ENCODE measurements at regions not wholly inside any gene's neighbourhood (a gene's known extent, or its start where the extent isn't known, plus 50 kb on each side); places are given as distances from the start of the nearest gene placed in this dataset.

DNA sequence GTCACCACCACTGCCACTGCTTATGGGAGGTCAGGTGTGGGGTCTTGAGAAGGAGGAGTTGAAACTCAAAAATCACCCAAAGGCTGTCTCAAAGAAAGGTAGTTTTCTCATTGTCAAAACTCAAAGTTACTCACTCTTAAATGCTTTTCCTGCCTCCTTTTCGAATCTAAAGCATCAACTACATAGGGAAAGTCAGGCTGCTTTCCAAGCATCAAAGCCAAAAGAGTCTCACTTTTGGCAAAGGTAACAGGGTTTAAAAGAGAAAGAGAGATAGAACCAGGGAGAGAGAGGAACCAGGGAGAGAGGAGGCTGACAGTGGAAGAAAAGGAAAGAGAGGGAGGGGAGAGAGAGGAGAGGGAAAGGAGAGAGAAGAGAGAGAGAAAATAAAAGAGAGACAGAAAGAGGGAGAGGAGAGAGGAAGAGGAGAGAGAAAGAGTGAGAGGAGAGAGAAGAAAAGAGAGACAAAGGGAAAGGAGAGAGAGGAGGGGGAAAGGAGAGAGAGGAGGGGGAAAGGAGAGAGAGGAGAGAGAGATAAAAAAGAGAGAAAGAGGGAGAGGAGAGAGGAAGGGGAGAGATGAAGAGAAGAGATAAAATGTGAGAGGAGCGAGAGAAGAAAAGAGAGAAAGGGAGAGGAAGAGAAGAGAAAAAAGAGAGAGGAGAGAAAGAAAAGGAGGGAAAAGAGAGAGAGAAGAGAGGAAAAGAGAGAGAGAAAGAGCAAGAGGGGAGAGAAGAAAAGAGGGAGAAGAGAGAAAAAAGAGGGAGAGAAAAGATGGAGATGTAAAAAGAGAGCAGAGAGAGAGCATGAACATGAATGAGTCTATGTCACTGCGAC is 262.0 kb upstream of the TSHZ3 start:
- DNase-seq, result no peak

DNA sequence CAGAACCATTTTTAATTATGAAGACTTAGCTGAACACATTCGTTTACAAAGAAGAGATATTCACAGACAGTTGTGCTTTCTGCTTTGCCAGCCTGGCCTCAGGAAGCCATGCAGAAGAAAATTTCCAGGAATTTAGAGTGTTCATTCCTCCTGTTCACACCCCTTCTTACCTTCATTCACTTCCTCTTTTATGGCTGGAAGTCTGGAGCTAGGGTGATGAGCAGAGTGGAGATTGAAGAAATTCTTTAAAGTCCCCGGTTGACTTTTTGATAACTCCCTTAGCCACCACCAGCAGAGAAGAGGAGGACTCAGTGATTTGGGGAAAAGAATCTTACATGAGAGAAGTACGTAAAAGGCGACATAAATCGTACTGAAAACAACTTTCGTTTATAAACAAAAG is 263.6 kb upstream of the TSHZ3 start:
- DNase-seq, result no peak

DNA sequence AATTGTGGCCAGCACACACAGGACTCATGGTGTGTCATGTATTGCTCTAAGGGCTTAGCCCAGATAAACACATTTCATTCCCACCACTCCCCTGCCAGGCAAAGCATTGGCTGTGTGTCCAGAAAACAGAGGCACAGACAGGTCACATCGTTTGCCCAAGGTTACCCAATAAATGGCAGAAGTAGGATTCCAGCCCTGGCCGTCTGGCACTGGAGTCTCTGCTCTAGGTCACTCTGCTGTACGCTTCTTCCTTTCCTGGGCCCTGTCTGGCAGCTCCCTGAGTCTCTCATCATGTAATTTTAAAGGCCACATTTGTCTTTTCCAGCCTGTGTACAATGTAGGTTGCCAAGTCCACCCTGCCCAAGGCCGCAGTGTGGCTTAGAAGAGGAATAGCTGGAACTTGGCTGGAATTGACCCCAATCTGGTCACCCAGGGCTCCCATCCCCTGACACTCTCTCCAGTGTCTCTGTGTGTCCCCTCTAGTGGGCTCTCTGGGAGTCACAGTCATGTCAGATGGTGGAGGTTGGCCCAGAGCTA is 264.5 kb upstream of the TSHZ3 start:
- DNase-seq, result no peak

DNA sequence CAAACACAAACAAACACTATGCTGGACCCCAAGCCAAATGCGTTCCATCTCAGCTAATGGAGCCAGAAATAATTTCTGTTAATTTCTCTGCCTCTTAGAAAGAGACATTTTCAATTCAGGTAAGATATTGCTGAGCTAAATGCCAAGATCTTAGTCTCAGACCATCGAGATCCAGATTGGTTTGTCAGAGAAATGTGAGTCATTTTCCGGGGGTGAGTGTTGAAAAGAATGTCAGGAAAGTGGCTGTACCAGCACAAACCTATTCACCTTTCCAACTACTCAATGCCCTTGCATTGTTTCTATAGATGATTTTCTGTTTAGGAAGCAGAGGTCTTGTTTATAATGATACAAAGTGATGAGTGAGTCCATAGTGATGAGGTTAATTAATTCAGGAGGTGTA is 266.8 kb upstream of the TSHZ3 start:
- no peak for DNase-seq

DNA sequence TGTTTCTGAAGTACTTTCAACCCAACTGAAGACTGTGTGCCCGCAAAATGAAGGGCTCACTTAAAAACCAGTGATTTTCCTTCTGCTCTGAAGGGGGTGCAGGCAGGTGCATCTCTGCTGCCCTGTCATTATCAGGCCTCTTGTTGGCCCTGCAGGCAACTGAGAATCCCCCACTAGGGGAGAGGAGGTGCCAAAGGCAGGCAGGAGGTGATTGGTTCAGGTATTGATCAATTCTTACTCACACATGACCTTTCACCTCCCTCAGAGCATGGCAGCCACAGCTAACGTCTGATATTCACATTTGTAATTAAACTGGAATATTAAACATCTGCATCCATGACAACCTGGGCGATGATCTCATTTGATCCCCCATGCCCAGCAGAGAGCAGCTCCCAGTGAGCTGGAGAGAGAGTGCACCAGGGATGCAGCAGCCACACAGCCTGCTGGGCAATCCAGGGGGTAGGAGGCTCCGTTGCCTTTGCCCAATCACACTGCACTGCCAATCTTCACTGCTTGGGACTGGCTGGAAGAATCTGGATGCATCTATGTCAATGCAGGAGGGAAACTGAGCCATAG is 267.9 kb upstream of the TSHZ3 start:
- no peak for DNase-seq

DNA sequence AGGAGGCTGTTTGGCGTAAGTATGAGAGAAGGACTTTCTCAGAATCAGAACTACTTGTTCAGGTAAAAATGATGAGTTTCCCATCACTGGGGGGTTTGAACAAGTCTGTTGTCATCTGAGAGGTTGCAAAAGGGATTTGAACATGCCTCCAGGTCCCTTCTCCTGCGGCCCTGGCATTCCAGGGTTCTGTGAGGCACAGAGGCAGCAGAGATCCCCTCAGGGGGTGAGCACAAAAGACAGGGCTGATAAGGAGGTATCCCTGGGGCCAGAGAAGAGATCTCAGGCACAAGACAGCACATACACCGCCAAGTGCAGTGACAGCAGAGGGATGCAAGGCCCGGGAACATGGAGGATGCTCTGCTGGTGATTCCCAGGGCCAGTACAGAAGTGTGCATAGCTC is 275.8 kb upstream of the TSHZ3 start:
- DNase-seq, result no peak

DNA sequence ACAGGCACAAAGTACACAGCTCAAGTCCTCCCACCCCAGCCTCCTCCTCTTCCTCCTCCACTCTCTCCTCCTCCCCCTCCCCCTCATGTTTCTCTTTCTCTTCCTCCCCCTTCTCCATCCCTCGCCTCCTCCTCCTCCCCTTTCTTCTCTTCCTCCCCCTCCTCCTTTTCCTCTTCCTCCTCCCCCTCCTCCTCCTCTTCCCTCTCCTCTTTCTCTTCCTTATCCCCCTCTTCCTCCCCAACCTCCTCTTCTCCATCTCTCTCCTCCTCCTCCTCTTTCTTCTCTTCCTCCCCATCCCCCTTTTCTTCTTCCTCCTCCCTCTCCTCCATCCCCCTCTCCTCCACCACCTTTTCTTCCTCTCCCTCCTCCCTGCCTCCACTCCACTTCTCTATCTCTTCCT is 276.3 kb upstream of the TSHZ3 start:
- DNase-seq, result no peak

DNA sequence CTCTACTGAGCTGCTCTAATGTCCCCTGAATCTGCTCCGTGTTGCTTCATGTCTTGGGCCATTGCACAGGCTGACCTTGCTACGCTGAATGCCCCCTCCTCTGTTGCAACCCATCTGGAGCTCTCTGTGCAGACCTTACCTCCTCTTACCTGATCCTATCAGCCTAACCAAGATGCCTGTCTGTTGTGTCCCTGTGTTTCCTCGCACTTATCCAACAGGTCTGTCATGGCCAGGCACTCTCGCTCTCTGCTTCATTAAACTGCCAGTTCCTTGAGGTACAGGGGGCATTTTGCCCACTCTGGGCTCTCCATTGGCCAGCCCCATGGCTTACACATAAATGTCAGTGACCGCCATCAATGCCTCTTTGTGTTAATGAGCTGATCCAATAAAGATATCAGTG is 277.7 kb upstream of the TSHZ3 start:
- DNase-seq, result no peak

DNA sequence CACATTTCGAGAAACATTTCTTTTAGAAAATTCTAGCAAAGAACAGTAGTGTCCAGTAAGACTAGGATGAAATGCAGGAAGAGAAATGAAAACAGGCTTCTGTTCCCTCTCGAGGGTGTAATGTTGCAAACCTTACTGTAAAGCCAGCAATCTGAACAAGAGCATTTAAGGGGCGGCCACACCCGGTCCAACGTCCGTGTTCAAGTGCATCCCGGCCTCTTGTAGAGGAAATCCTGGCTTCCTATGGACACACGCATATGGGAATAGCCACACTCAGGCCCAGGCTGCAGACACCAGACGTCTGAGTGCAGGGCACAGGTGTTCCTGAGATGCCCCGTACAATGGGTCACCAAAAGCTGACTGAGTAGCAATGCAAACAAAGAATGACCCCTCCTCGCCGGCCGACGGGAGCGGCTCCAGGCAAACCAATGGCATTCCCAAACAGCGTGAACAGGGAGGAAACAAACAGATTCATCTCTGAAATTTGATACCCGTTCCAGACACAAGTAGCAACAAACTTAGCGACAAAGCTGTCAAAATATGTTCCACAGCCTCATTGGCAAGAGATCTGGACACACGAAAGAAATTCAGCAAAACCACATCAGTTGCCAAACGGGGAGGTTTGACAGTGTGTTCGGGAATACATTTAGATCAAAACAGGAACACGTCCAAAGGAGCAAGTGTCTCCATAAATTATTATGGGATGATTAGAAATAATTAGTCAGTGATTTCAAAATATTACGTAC is 278.6 kb upstream of the TSHZ3 start:
- no peak for DNase-seq

DNA sequence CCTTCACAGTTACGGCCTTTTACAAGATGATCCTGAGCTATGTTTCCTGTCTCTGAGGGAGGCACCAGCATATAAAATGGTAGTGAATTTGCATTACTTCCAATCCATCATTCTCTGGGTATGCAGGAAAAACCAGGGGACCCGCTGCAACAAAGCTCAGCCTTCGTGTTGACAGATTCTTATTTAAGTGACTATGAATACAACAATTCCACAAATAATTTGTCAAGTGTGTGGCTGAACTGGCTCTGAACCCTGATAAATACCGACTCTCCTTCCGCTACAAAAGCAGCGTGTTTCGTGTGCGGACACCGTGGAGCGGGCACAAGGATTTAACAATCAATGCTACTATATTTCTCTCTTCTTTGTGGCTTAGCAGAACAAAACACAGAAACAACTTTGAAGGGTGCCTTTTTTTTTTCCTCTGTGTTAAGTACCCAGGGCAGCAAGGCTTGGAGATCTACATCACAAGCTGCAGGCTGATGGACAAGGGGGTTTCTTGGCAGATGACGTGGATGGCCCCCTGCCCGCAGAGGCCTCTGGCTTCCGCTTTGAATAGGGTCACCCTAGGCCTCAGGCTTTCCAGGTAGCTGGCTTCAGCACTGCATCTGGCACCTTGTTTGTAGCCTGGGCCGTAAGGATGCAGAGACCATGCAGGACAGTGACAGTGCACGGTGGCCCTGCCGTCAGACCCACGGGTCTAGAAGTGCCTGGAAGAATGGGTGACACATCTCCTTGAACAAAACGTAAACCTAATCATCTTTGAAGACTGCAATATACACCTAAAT is 280.5 kb upstream of the TSHZ3 start:
- DNase-seq, result no peak

DNA sequence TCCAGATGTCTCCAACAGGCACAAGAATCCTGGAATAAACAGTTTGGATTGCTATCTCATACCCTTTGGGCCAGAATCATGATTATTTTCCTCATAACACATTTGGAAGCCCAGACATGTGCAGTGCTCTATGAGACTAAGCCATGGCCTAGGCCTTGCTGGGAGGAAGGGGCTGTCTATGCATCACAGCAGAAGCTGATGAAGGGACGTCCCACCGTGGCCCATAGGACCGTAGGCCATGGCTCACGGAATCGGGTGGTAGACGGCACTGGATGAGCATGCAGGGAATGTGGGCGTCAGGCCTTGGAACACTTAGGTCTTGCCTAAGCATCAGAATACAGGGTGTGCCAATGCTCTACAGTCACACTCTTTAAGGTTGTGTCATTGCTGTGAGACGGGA is 283.8 kb upstream of the TSHZ3 start:
- no peak for DNase-seq

DNA sequence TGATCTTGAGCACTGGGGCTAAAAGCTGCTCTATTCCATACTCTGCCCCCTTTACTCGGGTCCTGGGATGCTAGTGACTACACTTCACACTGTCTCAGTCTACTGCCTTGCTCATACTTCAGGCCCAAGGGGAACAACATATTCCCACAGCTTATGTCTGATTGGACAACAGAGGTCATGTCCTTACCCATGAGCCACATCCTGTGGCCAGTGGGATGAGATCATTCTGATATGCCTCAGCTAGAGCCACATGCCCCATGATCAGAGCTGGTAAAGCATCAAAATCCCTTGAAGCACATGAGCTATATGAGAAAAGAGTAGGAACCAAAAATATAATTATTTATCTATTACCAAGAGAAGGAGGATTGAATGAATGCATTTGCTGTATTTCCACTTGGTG is 290.1 kb upstream of the TSHZ3 start:
- DNase-seq, result no peak

DNA sequence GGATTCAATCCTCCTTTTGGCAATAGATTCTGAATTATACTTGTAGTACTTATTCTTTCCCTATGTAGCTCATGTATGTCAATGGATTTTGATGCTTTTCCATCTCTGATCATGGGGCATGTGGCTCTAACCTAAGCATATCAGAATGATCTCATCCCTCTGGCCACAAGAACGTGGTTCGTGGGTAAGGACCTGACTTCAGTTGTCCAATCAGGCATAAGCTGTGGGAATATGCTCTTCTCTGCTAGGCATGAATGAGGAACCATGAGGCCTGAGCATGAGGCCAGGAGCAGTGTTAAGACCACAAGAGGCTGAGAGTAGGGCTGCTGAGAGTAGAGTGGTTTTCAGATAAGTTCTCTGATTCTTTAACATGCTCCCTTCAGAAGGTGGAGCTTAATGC is 292.4 kb upstream of the TSHZ3 start:
- DNase-seq, result no peak

DNA sequence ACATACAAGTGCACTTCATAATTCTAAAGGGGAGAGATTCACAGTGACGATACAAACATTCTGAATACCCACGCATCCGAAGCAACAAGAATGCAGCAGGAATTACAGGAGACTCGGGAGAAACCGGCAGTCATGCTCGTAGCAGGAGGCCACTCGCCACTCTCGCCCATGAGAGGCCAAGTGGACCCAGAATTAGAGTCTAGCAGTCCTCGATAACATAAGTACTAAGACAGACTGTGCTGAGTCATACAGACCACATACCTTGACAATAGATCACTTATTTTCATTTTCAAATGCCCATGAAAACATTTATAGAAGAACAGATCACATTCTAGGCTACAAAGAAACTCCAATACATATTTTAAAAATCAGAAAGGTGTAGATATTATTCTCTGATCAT is 299.1 kb upstream of the TSHZ3 start:
- no peak for DNase-seq

DNA sequence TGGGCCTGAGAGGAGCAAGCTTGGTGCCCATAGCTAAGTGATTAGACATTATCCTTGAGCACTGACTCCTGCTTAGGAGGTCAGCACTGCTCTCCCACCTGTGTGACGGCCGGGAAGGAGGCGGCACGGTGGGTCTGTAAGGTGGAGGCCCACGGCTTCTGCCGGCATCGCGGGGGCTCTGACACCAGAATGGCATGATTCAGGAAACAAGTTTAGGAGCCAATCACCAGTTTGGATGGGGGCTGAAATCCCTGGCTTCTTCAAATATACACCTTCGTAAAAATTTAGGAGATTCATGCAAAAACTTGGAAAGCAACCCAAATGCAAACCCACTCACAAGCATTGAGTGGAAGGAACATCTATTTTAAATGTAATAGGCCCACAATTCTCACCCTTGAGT is 307.3 kb upstream of the TSHZ3 start:
- DNase-seq, result no peak

DNA sequence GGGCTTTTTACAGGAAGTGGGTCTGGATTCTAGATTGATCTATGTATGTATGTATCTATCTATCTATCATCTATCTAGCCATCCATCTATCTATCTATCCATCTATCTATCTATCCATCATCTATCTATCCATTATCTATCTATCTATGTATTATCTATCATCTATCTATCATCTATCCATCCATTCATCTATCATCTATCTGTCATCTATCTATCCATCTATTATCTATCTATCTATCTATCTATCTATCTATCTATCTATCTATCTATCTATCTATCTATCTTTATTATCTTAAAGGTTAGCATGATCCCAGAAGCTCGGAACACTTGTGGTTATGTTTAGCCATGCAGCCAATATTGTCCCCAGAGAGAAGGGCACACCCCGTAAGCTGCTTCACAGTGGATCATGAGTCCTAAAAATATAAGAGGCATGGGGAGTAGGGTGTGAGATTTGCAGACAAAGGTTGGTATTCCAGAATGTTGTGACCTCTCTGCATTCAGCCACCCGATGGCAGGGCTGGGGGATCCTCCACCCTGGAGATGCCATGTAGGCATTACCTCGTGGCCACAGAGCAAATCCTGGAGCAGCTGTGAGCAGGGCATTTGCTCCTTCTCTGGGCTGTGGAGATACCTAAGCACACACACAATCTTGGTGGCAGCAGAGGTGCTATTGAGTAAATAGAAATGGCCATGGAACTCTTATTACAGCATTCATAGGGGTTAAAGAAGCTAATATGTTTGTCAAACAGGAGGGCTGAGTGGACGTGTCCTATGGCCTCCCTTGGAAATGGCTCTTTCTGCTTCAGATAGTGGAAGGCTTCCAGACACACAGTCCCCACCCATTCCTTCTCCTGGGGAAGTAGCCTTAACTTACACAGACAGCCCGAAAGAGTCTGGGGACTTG is 310.0 kb upstream of the TSHZ3 start:
- no peak for DNase-seq

DNA sequence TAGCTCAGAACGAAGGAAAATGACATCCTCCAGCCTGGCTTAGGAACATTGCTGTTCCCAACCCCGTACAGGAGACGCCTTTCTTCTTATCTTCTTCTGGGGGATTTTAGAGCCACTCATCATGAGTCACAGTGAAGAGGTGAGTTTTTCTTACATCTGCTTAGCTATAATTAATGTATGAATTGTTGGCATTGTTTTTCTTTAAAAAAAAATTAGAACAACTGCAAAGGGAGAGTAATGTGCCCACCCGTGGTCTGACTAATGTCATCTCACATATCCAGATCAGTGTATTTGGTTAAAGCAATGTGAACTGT is 310.6 kb upstream of the TSHZ3 start:
- no peak for DNase-seq

DNA sequence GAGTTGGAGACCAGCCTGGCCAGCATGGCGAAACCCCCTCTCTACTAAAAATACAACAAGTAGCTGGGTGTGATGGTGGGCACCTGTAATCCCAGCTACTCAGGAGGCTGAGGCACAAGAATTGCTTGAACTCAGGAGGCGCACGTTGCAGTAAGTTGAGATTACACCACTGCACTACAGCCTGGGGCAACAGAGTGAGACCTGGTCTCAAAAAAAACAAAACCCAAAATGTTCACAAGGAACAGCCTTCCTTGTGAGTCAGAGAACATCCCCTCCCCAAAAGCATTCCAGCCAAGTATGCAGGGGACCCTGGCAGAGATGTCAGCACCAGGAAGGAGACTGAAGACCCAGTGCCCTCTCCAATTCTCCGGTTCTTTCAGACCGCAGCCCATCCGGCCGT is 314.9 kb upstream of the TSHZ3 start:
- DNase-seq, result no peak

DNA sequence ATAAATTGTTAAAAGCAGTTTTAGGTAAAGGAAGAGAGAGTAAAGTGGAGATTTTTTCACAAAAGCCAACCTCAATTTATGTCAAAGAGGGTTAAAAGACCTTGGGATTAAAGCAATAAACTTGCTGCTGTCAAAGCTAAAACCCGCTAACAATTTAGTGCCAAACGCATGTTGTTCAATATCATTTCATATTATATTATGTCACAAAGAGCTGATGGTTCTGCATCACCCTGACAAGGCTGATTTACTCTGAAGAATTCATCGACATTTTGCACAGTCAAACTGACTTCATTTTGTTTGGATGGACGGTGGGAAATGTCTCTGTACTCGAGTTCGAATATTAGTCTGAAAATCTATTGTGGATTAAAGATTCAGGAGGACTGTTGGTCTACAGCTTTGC is 315.8 kb upstream of the TSHZ3 start:
- DNase-seq, result no peak

DNA sequence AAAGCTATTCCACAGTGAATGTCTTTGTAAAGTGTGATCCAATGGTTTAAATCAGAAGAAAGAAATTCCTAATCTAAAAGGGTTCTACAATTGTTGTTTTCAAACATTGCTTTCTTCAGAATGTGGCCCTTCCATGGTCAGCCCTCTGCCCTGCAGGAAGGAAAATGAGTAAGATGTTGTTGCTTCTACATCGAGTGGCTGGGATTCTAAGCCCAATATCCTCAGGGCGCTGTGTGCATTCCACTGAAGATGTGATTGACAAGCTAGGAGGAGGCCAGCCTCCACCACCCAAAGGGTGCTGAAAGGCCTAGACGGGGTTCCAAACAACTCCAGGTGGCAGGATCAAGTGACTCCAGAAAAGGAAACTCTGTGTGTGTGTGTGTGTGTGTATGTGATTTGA is 316.9 kb upstream of the TSHZ3 start:
- no peak for DNase-seq

DNA sequence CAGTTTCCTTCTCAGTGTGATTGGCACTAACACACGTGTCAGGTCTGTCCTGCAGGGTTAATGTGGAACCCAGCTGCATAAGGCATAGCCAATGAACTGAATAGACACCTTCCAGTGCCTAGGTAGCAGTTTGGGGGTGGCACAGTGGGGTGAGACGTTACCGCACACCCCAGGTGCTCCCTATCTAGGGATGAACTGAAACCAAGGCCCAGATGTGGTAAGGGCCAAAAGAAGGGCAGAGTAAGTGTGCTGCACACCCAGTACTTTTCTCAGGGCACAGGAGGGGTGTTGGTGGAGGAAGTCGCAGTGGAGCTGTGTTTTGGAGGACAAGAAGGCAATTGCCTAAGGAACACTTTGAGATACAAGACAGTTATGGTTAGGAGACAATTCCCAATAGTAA is 317.9 kb upstream of the TSHZ3 start:
- no peak for DNase-seq

DNA sequence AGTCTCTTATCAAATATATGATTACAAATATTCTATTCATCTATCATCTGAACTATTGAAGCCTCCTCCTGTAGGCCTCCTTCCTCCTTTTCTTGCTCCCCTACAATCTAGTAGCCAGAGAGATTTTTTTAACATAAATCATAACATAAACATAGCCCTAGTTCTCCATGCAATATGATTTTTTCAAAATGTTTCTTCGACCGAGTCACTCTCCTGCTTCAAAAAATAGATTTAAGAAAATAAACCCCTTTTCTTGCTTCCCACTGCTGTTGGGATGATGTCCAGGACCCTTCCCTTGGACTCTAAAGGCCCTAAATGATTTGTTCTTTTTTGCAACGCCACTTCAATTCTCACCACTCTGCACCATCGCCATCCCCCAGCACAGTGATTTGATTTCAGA is 319.7 kb upstream of the TSHZ3 start:
- no peak for DNase-seq
